HG02571 (cell line): ENCODE measurements at regions not wholly inside any gene's neighbourhood (a gene's known extent, or its start where the extent isn't known, plus 50 kb on each side); places are given as distances from the start of the nearest gene placed in this dataset.
A peak's percentile ranks its signal among the peaks of the same experiment; 100 is the strongest.

Experiments used
- ATAC-seq: cut with Tn5 transposase; IDR thresholded peaks from one replicate; pipeline ENCODE4 v1.9.1; 2021; ENCODE audit warnings: mild to moderate bottlenecking, moderate library complexity; ENCODE audit not compliant: unreplicated experiment

GRCh38 chr12:39240587-39240986 lies 202.3 kb downstream of the KIF21A start:
- no peak for ATAC-seq

- no peak for ATAC-seq
Observed at GRCh38 chr12:39239490-39240486, 203.1 kb downstream of the KIF21A start.

GRCh38 chr12:39237004-39237403 lies 205.9 kb downstream of the KIF21A start:
- ATAC-seq: no peak

- no peak for ATAC-seq
Observed at GRCh38 chr12:39235990-39236767, 206.7 kb downstream of the KIF21A start.

- ATAC-seq: no peak
Observed at GRCh38 chr12:39230086-39230485, 212.8 kb downstream of the KIF21A start.

- ATAC-seq: no peak
Observed at GRCh38 chr12:39227218-39227617, 215.7 kb downstream of the KIF21A start.

GRCh38 chr12:39224971-39225370 lies 217.9 kb downstream of the KIF21A start:
- ATAC-seq: no peak

GRCh38 chr12:39205969-39206368 lies 237.0 kb downstream of the KIF21A start:
- no peak for ATAC-seq

- ATAC-seq: no peak
Observed at GRCh38 chr12:39199351-39199750, 243.6 kb downstream of the KIF21A start.

GRCh38 chr12:39188689-39189088 lies 254.2 kb downstream of the KIF21A start:
- no peak for ATAC-seq

- ATAC-seq: no peak
Observed at GRCh38 chr12:39186744-39187143, 256.2 kb downstream of the KIF21A start.

- no peak for ATAC-seq
Observed at GRCh38 chr12:39178837-39179236, 264.1 kb downstream of the KIF21A start.

GRCh38 chr12:39176356-39176755 lies 266.6 kb downstream of the KIF21A start:
- ATAC-seq: no peak

- no peak for ATAC-seq
Observed at GRCh38 chr12:39173726-39174125, 268.3 kb upstream of the CPNE8 start.

GRCh38 chr12:39165338-39165737 lies 259.9 kb upstream of the CPNE8 start:
- no peak for ATAC-seq

- ATAC-seq: no peak
Observed at GRCh38 chr12:39161465-39162085, 256.2 kb upstream of the CPNE8 start.

- ATAC-seq: no peak
Observed at GRCh38 chr12:39157696-39158342, 252.4 kb upstream of the CPNE8 start.

- peak; percentile 84 for ATAC-seq
Observed at GRCh38 chr12:39145175-39145999, 240.0 kb upstream of the CPNE8 start.

- ATAC-seq: no peak
Observed at GRCh38 chr12:39144613-39145061, 239.2 kb upstream of the CPNE8 start.

GRCh38 chr12:39138268-39138667 lies 232.9 kb upstream of the CPNE8 start:
- no peak for ATAC-seq
